GM10266 (cell line): ENCODE measurements at regions not wholly inside any gene's neighbourhood (a gene's known extent, or its start where the extent isn't known, plus 50 kb on each side); places are given as distances from the start of the nearest gene placed in this dataset.

Experiments
- DNase-seq: peaks from one replicate; pipeline ENCODE4 v3.0.0; 2012; ENCODE audit errors: extremely low spot score
- CTCF ChIP-seq: IDR thresholded peaks from 2 replicates; pipeline ENCODE4 v1.5.1; 2012; ENCODE audit warnings: mild to moderate bottlenecking, low read depth; ENCODE audit not compliant: control insufficient read depth, insufficient read depth; ENCODE audit errors: missing control alignments

DNA sequence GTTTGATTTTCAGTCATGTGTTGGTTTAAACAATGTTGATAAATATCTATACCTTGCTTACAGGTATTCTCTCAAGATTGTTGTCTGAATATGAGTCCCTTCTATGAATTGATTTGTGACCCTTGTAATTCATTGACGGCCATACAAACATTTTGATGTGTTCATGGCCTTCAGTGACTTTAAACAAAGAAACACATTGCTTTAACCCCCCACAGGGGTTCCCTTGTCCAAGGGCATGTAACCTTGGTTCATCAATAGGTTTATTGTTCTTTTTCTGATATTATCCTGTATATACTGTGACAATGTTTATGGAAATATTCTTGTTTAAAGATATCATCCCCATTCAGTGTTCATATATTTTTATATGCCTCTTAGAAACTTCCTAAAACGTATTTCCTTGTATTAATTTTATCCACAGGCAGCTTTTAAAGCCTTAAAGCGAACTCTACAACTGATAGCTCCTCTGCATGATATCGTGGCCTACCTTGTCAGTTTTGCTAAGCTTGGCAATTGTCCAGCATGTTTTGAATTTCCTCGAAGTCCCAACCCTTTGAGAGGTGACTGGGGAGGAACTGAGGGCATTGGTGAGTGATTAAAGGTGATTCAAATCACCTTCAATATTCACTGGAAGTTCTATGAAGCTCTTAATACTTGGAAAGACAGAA is 87.0 kb downstream of the CD164 start:
- DNase-seq = no peak
- TF ChIP-seq CTCF = no peak

DNA sequence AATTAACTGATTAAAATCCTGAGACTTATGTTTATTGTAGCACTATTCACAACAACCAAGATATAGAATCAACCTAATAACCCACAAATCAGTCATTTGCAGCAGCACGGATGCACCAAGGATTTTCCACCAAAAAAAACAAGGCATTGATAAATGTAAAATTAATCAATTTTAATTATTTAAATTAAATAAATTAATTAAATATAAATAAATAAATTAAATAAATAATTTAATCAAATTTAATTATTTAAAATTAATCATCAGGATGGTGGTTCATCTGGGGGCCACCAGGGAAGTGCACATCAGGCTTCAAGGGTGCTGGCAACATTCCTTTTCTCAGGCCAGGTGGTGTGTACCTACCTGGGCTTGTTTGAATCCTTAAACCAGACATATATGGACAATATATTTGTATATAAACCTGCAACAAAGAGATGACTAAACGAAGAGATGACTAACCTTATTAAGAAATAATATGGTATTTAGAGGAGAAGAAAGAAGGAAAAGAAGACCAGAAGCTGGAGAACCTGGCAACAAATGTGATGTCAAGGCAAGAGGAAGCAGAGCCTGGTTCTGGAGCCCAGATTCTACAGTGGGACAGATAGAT is 89.2 kb downstream of the CD164 start:
- TF ChIP-seq CTCF = no peak
- no peak for DNase-seq

DNA sequence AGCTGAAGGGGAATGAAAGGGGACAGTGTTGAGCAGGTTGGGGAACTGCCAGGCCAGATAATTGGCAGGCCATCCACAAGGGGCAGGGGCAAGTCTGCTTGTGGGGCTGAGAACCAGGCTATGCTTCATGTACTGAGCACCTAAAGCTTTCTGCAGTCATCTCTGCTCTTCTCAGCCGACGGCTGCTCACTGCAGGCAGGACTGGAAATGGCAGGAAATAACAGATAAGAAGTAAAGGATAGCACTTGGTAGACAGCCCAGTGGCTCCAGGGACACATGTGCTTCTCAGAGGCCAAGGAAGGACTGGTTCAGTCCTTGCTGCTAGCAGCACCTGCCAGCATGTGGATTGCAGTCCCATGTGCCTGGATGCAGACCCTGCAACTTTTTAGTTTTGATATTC is 89.8 kb downstream of the CD164 start:
- no peak for TF ChIP-seq CTCF
- no peak for DNase-seq

- DNase-seq = no peak
- TF ChIP-seq CTCF = no peak
Observed at GRCh38 chr6:109291902-109292301, 90.4 kb downstream of the CD164 start.

- TF ChIP-seq CTCF = no peak
- DNase-seq = no peak
Observed at GRCh38 chr6:109290143-109290931, 91.9 kb downstream of the CD164 start.

GRCh38 chr6:109285366-109285765 is 96.9 kb downstream of the CD164 start:
- no peak for TF ChIP-seq CTCF
- no peak for DNase-seq

DNA sequence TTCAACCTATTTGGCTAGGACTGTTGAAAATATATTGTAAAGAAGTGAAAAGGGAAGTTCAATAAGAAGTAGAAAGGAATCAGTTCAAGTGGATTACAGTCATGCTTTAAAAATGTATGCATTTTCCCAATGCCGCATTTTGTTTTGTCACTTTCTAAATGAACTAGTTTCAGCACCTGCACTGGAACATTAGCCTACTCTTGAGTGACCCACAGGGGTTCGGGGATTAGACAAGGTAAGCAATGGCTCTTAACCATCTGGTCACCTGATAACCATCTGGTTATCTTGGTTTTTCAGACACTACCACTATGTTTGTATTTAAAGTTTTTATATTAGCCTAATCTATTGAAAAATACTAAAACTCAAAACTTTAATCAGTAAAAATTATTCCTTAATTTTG is 97.6 kb downstream of the CD164 start:
- no peak for TF ChIP-seq CTCF
- no peak for DNase-seq
